ENCODE measurements at regions not wholly inside any gene's neighbourhood (a gene's known extent, or its start where the extent isn't known, plus 50 kb on each side); places are given as distances from the start of the nearest gene placed in this dataset.

DNA sequence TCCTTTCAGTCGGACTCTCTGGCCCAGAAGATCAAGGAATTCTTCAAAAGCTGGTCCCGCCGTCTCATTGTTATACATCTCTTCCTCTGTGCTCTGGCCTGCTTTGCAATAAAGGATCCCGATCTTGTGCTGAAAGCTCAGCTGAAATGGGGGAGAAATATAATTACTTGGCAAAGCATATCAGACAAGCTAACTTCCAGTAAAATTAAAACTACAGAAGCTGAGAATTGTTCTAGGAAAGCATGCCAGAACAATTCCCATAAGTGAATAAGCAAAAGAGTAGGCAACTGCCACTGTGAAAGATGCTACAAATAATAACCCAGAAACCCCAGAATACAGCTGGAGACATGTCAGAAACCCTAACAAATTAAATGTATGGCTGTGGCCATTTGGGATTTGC, 146.1 kb downstream of the SIPA1L2 start:
- TF ChIP-seq, protein P1, sequence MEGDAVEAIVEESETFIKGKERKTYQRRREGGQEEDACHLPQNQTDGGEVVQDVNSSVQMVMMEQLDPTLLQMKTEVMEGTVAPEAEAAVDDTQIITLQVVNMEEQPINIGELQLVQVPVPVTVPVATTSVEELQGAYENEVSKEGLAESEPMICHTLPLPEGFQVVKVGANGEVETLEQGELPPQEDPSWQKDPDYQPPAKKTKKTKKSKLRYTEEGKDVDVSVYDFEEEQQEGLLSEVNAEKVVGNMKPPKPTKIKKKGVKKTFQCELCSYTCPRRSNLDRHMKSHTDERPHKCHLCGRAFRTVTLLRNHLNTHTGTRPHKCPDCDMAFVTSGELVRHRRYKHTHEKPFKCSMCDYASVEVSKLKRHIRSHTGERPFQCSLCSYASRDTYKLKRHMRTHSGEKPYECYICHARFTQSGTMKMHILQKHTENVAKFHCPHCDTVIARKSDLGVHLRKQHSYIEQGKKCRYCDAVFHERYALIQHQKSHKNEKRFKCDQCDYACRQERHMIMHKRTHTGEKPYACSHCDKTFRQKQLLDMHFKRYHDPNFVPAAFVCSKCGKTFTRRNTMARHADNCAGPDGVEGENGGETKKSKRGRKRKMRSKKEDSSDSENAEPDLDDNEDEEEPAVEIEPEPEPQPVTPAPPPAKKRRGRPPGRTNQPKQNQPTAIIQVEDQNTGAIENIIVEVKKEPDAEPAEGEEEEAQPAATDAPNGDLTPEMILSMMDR (IDR thresholded peaks at IDR 0.05), result no peak
- TF ChIP-seq POLR2A (IDR thresholded peaks at IDR 0.05), result no peak

Data from Peyer's patch (tissue), 4 donors.